UCSD-AML1 (cell line): ENCODE measurements at regions not wholly inside any gene's neighbourhood (a gene's known extent, or its start where the extent isn't known, plus 50 kb on each side); places are given as distances from the start of the nearest gene placed in this dataset.

ENCODE experiments used
- DNase-seq: peaks from one replicate; lab custom pipeline; 2025; ENCODE audit not compliant: unreplicated experiment; lab: John Stamatoyannopoulos, UW

GRCh38 chr1:60394436-60394835 is 320.9 kb upstream of the C1orf87 start:
- no peak for DNase-seq

GRCh38 chr1:60390593-60391282 is 317.2 kb upstream of the C1orf87 start:
- no peak for DNase-seq

- no peak for DNase-seq
Measured at GRCh38 chr1:60388092-60388987, 314.8 kb upstream of the C1orf87 start.

GRCh38 chr1:60387175-60387574 is 313.6 kb upstream of the C1orf87 start:
- DNase-seq, result no peak

- no peak for DNase-seq
Measured at GRCh38 chr1:60386249-60386648, 312.7 kb upstream of the C1orf87 start.

- no peak for DNase-seq
Measured at GRCh38 chr1:60376196-60376595, 302.6 kb upstream of the C1orf87 start.

DNA sequence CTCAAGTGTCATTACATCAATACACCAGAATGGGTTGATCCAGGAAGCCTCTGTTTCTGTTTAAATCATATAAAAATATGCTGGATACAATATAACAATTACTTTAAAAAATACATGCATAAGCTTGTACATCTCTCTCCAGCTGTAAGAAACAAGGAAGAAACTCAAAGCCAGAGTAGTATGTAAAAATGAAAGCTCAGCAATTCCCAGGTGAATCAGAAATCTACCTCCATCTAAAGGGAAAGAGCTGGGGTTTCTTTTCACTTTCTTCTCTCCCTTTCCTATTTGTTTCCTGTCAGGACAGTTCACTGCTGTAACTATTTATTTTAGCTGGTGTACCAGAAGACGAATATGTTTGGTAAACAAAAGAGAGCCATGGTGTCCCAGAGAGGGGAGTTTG is 301.0 kb upstream of the C1orf87 start:
- no peak for DNase-seq

GRCh38 chr1:60367532-60367931 is 294.0 kb upstream of the C1orf87 start:
- no peak for DNase-seq

- no peak for DNase-seq
Measured at GRCh38 chr1:60359431-60359830, 285.9 kb upstream of the C1orf87 start.

DNA sequence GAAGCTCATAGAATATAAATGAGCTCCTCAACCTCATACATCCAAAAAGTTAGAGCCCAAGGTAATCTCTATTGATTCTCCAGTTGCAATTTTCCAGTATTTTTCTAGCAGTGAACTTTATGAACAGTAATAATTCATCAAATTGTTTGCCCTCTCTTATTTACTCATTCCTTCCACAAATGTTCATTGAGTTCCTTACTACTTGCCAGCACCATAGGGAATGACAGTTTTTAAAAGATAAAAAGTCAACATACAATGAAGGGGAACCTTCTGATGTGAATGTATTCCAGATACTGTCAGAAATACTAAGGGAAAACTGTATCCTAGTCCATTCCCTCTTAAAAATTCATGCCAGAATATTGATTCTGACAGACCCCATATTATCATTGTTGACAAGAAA is 277.0 kb upstream of the C1orf87 start:
- no peak for DNase-seq

GRCh38 chr1:60348884-60349283 is 275.3 kb upstream of the C1orf87 start:
- DNase-seq, result no peak

DNA sequence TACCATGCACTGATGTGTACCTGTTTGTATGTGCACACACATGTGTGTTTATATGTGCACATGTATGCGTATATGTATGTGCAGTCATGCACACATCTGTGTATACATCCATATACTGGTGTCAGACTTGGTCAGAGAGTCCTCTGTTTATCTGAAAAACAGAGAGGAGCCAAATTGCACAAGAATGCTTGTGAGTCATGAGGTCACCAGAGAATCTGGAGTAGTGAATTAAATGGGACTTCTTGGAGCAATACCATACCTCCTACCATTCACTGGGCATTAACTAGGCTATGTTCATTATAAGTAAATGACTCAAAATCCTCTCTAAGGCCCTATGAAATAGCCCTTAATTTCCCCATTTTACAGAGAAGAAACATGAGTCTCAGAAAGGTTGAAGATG is 272.1 kb upstream of the C1orf87 start:
- DNase-seq, result no peak

- DNase-seq, result no peak
Measured at GRCh38 chr1:60345049-60345448, 271.5 kb upstream of the C1orf87 start.

DNA sequence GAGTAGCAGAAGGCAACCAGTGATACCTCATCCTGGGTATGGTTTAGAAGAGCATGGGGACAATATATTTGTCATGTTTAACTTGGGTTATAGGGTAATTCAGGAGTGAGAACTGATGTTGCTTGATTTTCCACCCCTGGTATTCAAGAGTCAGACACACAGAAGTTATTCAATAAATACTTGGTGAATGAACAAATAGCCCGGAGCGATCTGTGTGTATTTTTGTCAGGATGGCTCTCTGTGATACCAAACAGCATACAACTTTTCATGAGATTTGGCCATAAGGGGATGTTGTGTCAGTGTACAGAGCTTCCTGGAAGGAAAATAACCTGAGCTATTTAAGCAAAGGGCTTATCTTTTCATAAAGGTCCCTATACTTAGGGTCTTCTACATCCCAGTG is 270.2 kb upstream of the C1orf87 start:
- no peak for DNase-seq

DNA sequence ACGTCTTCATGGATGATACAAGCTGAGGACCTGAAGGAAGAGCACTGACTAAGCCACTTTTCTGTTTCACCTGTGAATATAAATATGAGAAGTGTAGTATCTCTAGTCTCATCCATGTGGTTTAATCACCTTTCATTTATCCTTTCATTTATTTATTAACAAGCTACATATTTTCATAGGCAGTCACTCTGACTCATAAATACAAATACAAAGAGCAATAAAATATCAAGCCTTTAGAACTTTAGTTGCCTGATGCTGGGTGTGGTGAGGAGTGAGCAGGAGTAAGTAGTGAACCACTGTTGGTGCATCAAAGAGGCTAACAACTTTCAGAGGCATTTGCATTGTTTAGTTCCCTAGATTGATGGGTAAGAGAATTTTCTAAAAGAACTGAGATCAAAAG is 269.0 kb upstream of the C1orf87 start:
- DNase-seq, result no peak

- DNase-seq, result no peak
Measured at GRCh38 chr1:60341274-60341673, 267.7 kb upstream of the C1orf87 start.

DNA sequence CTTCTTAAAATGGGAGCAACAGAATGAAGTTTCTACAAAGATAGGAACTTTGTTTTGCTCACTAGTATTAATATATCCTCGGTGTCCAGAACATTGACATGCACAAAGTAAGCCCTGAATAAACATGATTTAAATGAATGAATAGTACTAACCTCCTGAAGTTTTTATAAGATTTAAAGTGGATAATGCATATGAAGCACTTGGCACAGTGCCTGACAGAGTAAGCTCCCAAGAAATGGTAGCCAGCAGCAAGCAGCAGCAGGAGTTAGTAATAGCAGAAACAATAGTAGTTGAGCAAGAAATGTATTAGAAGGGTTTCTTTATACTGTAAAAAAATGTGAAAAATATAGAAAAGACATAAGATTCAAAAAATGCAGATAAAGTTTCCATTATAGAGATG is 258.1 kb upstream of the C1orf87 start:
- DNase-seq, result no peak

- no peak for DNase-seq
Measured at GRCh38 chr1:60329651-60330050, 256.1 kb upstream of the C1orf87 start.

DNA sequence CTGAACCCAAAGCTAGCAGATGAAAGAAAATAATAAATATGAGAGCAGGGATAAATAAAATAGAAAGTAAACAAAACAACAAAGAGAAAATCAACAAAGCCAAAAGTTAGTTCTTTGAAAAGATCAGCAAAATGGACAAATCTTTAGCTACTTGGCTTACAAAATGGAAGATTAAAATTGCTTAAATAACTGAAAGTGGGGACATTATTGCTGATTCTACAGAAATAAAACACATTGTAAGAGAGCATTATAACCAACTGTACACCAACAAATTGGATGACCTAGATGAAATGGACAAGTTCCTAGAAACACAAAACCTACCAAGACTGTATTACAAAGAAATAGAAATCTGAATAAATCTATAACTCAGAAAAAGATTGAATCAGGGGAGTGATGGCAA is 238.3 kb upstream of the C1orf87 start:
- DNase-seq, result no peak

DNA sequence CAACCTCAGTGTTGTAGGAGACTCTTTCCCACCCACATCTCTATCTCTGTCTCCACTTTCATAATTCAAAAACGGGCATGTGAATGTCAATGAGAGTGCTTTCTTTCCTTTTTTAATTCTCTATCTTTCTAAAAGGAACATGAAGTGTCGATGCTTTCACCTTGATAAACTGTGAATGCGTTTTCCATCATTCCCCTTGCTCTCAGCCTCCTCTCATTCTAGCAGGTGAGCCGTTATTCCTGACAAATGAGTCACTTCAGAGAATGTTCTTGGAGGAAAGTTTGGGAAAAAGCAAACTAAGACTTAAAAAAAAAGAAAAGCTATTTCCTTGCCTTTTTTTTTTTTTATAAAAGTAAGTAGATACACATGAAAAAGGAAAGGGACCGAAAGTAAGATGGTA is 226.0 kb upstream of the C1orf87 start:
- DNase-seq, result no peak

DNA sequence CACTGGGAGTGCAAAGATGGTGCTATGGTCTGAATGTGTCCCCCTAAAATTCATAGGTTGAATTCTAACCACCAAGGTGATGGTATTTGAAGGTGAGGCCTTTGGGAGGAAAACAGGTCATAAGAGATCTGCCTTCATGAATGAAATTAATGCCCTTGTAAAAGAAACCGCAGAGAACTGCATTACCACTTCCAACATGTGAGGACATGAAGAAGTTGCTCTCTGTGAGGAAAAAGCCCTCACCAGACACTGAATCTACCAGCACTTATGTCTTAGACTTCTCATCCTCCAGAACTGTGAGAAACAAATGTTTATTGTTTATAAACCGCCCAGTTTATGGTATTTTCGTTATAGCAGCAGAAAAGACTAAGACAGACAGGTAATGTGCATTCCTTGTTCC is 224.7 kb upstream of the C1orf87 start:
- DNase-seq, result no peak

GRCh38 chr1:60296794-60297193 is 223.2 kb upstream of the C1orf87 start:
- no peak for DNase-seq
